Gastroesophageal sphincter (tissue), 4 donors: ENCODE measurements at regions not wholly inside any gene's neighbourhood (a gene's known extent, or its start where the extent isn't known, plus 50 kb on each side); places are given as distances from the start of the nearest gene placed in this dataset.

Experiments
- ATAC-seq: fragments of 150-250 bp; one replicate; pipeline ENCODE4 v1.9.1; 2016; ENCODE audit warnings: mild to moderate bottlenecking, moderate library complexity
- H3K27ac ChIP-seq, 4 donors: fragments of 200-600 bp; sonication (generic) in 3 of 4; 1 replicate in 3 of 4; 2 replicates in 1 of 4; pipeline ENCODE4 v1.5.1; 2016 to 2019
- H3K27me3 ChIP-seq: fragments of 200-600 bp; sonication (generic); one replicate; pipeline ENCODE4 v1.5.1; 2019
- H3K36me3 ChIP-seq, 2 donors: fragments of 200-600 bp; sonication (generic); one replicate each; pipeline ENCODE4 v1.5.1; 2019; ENCODE audit warnings: control low read depth in 1 of 2
- H3K4me1 ChIP-seq, 3 donors: fragments of 200-600 bp; sonication (generic); 1 replicate in 2 of 3; 2 replicates in 1 of 3; pipeline ENCODE4 v1.5.1; 2016 to 2019; ENCODE audit warnings: control low read depth in 2 of 3
- H3K4me3 ChIP-seq, 2 donors: fragments of 200-600 bp; sonication (generic); one replicate each; pipeline ENCODE4 v1.5.1; 2019; ENCODE audit warnings: mild to moderate bottlenecking in 1 of 2, moderate library complexity in 1 of 2
- H3K9me3 ChIP-seq, 3 donors: fragments of 200-600 bp; sonication (generic); one replicate each; pipeline ENCODE4 v1.5.1; 2017 to 2019; ENCODE audit warnings: control low read depth in 2 of 3
- CTCF ChIP-seq, 4 experiments: fragments of 200-600 bp in 2 of 4; fragments of 450-650 bp in 2 of 4; sonication (generic) in 1 of 4; IDR thresholded peaks; one replicate each; pipeline ENCODE4 v1.5.1; 2017 to 2019; ENCODE audit warnings: antibody characterized with exemption in 4 of 4, mild to moderate bottlenecking in 2 of 4, moderate library complexity in 2 of 4
- EP300 ChIP-seq: sonication (generic); formaldehyde crosslinking; IDR thresholded peaks from one replicate; pipeline ENCODE4 v1.6.1; 2017; ENCODE audit warnings: antibody characterized with exemption, mild to moderate bottlenecking
- POLR2A ChIP-seq, 2 donors: fragments of 450-650 bp; IDR thresholded peaks; one replicate each; pipeline ENCODE4 v1.6.1; 2017; ENCODE audit warnings: antibody characterized with exemption in 2 of 2, mild to moderate bottlenecking in 2 of 2, moderate library complexity in 1 of 2
- POLR2AphosphoS5 ChIP-seq: sonication (generic); formaldehyde crosslinking; IDR thresholded peaks from one replicate; pipeline ENCODE4 v1.6.1; 2017; ENCODE audit warnings: antibody characterized with exemption
- WGBS, 2 donors: methylation state at CpG; one replicate each; pipeline ENCODE4 v1.1.5; 2018; ENCODE audit warnings: low coverage in 1 of 2; 5-methylcytosine and 5-hydroxymethylcytosine counted together

GRCh38 chr2:67067656-67068055 lies 329.5 kb upstream of the ETAA1 start:
- ATAC-seq, result no peak
- TF ChIP-seq POLR2A (IDR thresholded peaks at IDR 0.05) (no peak), EP300 (no peak), CTCF (IDR thresholded peaks at IDR 0.05) (no peak), POLR2AphosphoS5 (no peak)

GRCh38 chr2:67070826-67071225 lies 326.3 kb upstream of the ETAA1 start:
- TF ChIP-seq POLR2AphosphoS5, result no peak
- no peak for TF ChIP-seq CTCF (IDR thresholded peaks at IDR 0.05)
- TF ChIP-seq EP300, result no peak
- TF ChIP-seq POLR2A (IDR thresholded peaks at IDR 0.05), result no peak
- H3K36me3 ChIP-seq, result no peaks in the 10 kb centered on the region
- H3K27ac ChIP-seq, result no peak overlapping the region
- no peak for ATAC-seq
- H3K27me3 ChIP-seq, result no peaks in the 10 kb centered on the region
- peaks cover 0 to 2% (median 0%) of the 10 kb centered on the region in 3 donors for H3K4me1 ChIP-seq
- 67 to 70% methylated on average over 1 of the region's 1 CpG for WGBS, 2 donors
- H3K9me3 ChIP-seq, result no peaks in the 10 kb centered on the region
- H3K4me3 ChIP-seq, result no peak overlapping the region

More at GRCh38 chr2:67067656-67068055, 329.5 kb upstream of the ETAA1 start:
- Histone ChIP-seq H3K4me1 (peaks cover 0 to 7% (median 0%) of the 10 kb centered on the region in 3 donors), H3K4me3 (no peak overlapping the region), H3K36me3 (no peaks in the 10 kb centered on the region), H3K9me3 (no peaks in the 10 kb centered on the region), H3K27me3 (no peaks in the 10 kb centered on the region), H3K27ac (no peak overlapping the region)

GRCh38 chr2:67075056-67075455 lies 322.1 kb upstream of the ETAA1 start:
- no peaks in the 10 kb centered on the region for H3K27me3 ChIP-seq
- ATAC-seq, result no peak
- TF ChIP-seq EP300 (no peak), CTCF (IDR thresholded peaks at IDR 0.05) (no peak), POLR2A (IDR thresholded peaks at IDR 0.05) (no peak), POLR2AphosphoS5 (no peak)
- no peaks in the 10 kb centered on the region for H3K9me3 ChIP-seq
- H3K4me3 ChIP-seq, result no peak overlapping the region
- WGBS, 2 donors, result 40 to 95% methylated on average over 2 to 7 of the region's 7 CpGs
- H3K36me3 ChIP-seq, result no peaks in the 10 kb centered on the region
- H3K27ac ChIP-seq, result no peak overlapping the region
- no peaks in the 10 kb centered on the region for H3K4me1 ChIP-seq

GRCh38 chr2:67075530-67076238 lies 321.4 kb upstream of the ETAA1 start:
- no peaks in the 10 kb centered on the region for H3K36me3 ChIP-seq
- 54 to 67% methylated on average over 3 of the region's 3 CpGs for WGBS, 2 donors
- ATAC-seq, result no peak
- H3K4me1 ChIP-seq, result no peaks in the 10 kb centered on the region
- no peaks in the 10 kb centered on the region for H3K27me3 ChIP-seq
- TF ChIP-seq POLR2AphosphoS5 (no peak), EP300 (no peak), POLR2A (IDR thresholded peaks at IDR 0.05) (no peak), CTCF (IDR thresholded peaks at IDR 0.05) (no peak)
- no peak overlapping the region for H3K4me3 ChIP-seq
- peaks cover 0 to 5% (median 0%) of the 10 kb centered on the region in 3 donors for H3K9me3 ChIP-seq
- H3K27ac ChIP-seq, result no peak overlapping the region

GRCh38 chr2:67076239-67076624 lies 320.9 kb upstream of the ETAA1 start:
- TF ChIP-seq POLR2AphosphoS5 (no peak), CTCF (IDR thresholded peaks at IDR 0.05) (no peak), EP300 (no peak), POLR2A (IDR thresholded peaks at IDR 0.05) (no peak)
- no peak overlapping the region for H3K27ac ChIP-seq
- WGBS, 2 donors, result 67% methylated on average over 1 of the region's 1 CpG; no CpG with 5 or more reads in 1 of the 2 donors
- H3K27me3 ChIP-seq, result no peaks in the 10 kb centered on the region
- H3K9me3 ChIP-seq, result peaks cover 0 to 7% (median 0%) of the 10 kb centered on the region in 3 donors
- ATAC-seq, result no peak
- no peak overlapping the region for H3K4me3 ChIP-seq
- no peaks in the 10 kb centered on the region for H3K4me1 ChIP-seq
- H3K36me3 ChIP-seq, result no peaks in the 10 kb centered on the region
